Iris pigment epithelial cell (primary cell): ENCODE measurements at regions not wholly inside any gene's neighbourhood (a gene's known extent, or its start where the extent isn't known, plus 50 kb on each side); places are given as distances from the start of the nearest gene placed in this dataset.
"Not testable (repeated sequence)": the region's sequence is repeated elsewhere in the genome, so short reads cannot be mapped to it uniquely, and the experiment has no call there.

Experiments used
- DNase-seq: peaks from one replicate; pipeline ENCODE4 v3.0.0-alpha.2; 2011; ENCODE audit warnings: low read depth

DNA sequence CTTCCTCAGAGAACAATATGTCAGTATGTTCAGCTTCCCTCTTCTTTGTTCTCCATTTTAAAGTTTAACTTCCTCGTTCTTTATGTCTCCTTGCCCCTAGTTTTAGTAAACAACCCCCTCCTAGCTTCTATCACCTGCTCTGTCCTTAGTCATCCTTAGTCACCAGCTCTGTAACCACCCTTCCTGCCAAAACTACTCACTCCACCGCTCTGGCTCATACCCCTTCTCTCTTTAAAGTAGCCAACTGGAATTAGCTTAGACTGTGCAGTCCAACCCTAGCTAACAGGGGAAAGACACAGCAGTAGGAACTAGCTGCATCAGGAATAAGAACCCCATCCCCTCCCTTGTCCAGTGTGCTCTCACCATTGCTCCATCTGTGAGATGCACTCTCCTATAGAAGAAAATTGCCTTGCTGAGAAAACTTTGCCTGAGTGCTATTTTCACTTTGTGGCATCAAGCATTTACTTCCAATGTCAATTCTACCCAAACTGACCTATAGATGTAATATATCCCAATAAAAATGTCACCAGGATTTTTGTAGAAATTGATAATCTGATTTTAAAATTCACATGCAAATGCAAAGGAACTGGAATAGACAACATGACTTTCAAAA, 603.2 kb downstream of the C12orf50 start:
- DNase-seq, result no peak

DNA sequence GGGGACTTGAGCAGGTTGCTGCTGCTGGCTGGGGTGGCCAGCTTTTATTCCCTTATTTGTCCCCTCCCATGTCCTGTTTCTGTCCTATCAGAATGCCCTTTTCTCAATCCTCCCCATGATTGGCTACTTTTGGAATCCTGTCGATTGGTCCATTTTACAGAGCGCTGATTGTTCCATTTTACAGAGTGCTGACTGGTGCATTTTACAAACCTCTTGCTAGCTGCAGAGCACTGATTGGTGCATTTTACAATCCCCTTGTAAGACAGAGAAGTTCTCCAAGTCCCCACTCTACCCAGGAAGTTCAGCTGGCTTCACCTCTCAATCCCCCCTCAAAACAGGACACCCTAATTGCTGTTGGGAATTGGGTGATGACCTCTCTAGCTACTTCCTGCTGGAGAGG, 608.0 kb downstream of the C12orf50 start:
- DNase-seq, result not testable (repeated sequence)

- DNase-seq, result peak; percentile 83
Measured at GRCh38 chr12:87413784-87414183, 615.4 kb downstream of the C12orf50 start.

- peak; percentile 74 for DNase-seq
Measured at GRCh38 chr12:87406926-87407325, 622.3 kb downstream of the C12orf50 start.

GRCh38 chr12:87405918-87406317, 623.3 kb downstream of the C12orf50 start:
- peak; percentile 66 for DNase-seq

DNA sequence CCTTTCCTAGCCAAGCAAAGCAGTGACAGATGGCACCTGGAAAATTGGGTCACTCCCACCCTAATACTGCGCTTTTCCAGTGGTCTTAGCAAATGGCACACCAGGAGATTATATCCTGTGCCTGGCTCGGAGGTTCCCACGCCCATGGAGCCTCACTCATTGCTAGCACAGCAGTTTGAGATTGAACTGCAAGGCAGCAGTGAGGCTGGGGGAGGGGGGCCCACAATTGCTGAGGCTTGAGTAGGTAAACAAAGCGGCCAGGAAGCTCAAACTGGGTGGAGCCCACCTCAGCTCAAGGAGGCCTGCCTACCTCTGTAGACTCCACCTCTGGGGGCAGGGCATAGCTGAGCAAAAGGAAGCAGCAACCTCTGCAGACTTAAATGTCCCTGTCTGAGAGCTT, 635.0 kb downstream of the C12orf50 start:
- not testable (repeated sequence) for DNase-seq

GRCh38 chr12:87388376-87388775, 640.8 kb downstream of the C12orf50 start:
- DNase-seq, result no peak

DNA sequence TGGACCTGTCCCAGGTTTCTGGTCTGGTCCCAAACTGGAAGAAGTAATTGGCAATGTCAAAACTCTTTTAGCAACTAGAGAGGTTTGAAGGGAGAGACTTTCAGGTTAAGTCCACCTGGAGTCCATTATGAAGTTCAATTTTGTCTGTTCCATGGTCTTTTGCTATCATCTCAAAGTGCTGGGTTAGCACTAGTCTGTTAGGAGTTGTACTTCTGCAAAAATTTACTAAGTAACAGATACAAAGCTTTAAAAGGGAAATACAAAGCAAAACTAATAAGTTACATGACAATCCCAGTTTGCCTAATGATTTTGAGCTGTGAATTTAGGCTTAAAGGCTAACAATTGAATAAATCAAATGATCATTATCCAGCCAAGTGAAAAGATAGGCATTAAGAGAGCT, 643.9 kb downstream of the C12orf50 start:
- no peak for DNase-seq

- DNase-seq, result no peak
Measured at GRCh38 chr12:87384226-87384625, 645.0 kb downstream of the C12orf50 start.

DNA sequence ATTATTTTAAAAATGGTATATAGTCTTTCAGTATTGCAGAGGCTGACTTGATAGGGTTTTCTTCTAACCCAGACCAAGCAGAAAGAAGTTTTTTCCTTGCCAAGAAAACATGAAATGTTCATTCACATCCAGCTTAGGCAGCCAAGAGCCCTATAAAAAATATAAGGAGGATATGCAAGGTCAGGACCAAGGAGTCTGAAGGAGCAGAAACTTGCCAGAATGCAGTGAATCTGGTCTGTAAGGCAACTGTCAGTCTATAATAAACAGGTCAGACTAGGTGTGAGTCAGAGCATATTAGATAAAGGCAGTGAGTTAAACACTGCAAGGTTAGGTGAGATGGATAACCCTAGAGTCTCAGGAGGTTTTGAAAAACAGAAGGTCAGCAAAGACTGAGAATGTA, 645.5 kb downstream of the C12orf50 start:
- peak; percentile 17 for DNase-seq

DNA sequence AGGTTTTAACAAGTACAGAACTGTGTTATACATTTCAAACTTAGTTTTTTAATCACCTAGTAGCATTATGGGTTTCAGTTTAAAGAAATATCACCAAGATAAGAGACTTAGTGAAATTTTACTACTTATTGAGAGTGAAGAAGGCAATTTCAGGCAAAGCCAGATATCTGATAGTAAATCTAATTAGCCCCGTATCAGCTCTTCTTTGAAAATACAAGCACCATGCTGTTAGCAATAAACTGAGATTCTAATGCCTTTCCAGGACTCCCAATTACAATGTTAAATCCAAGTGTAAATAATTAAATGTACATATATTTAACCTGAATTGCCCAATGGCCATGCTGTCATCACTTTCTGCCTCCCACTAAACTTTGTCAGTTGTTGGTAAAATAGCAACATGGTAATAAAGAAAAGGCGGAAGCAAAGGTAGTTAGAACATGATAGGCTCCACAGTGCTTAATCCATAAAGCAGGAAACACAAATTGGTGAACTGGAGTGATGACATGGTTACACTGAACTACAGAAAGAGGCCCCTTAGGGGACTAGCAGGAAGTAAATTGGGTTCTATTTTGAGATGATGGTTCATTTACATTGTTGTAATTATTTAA, 646.1 kb downstream of the C12orf50 start:
- no peak for DNase-seq

GRCh38 chr12:87382436-87382835, 646.8 kb downstream of the C12orf50 start:
- DNase-seq, result no peak

GRCh38 chr12:87381742-87382141, 647.5 kb downstream of the C12orf50 start:
- no peak for DNase-seq

GRCh38 chr12:87378526-87378925, 650.7 kb downstream of the C12orf50 start:
- DNase-seq, result no peak

- DNase-seq, result no peak
Measured at GRCh38 chr12:87376722-87377121, 652.5 kb downstream of the C12orf50 start.

- DNase-seq, result no peak
Measured at GRCh38 chr12:87369161-87369560, 660.0 kb downstream of the C12orf50 start.

DNA sequence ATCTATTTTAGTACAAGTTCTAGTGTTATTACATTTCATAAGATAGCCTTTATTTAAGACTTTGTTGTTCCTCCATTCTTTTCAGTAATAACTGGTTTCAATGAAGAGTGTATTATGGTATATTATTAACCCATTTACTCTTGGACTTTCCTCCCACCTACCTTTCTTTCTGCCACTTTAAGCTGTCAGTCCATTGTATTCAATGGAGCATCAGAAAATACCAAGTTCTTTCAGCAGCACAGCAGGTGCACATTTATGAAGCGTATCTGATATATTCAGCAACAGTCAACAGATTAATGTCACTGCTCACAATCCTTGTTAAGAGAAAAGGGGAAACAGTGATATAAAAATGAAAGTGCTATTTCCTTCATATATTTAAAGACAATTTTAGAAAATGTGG, 660.9 kb downstream of the C12orf50 start:
- DNase-seq, result no peak

- no peak for DNase-seq
Measured at GRCh38 chr12:87365423-87365822, 663.8 kb downstream of the C12orf50 start.

GRCh38 chr12:87363497-87364084, 665.6 kb downstream of the C12orf50 start:
- no peak for DNase-seq

DNA sequence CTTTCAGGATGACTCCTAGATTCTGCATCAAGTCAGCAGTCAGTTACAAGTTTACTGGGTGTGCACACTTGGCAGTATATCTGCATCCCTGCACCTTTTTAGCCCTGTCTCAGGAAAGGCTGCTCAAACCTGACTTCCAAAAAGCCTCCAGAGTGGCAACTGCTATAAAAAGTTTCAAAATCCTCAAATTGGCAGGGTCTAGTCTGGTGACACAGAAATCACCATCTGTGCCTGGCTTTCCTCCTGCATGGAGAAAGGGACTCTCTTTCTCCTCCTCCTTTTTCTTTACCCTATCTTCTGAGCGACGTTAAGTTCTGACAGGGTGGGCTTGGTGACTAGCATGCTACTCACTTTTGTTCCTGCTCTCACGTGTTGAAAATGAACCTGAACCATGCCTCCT, 679.5 kb downstream of the C12orf50 start:
- no peak for DNase-seq

DNA sequence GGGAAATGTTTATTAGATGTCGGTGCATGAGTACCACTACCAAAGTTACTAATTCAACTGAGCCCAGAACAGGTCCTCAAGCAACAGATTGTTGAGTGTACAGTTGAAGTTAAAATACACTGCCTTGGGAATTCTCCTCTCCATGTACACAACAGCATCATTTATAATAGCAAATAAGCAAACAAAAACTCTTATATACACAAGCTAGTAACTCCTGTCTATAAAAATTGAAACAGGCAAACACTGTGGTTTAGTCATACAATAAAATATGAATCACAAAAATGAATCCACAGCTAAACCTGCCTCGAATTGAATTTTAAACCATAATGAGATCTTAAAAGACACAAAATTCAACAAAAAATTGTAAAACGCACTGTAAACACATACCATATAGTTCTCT, 681.1 kb downstream of the C12orf50 start:
- DNase-seq, result no peak

DNA sequence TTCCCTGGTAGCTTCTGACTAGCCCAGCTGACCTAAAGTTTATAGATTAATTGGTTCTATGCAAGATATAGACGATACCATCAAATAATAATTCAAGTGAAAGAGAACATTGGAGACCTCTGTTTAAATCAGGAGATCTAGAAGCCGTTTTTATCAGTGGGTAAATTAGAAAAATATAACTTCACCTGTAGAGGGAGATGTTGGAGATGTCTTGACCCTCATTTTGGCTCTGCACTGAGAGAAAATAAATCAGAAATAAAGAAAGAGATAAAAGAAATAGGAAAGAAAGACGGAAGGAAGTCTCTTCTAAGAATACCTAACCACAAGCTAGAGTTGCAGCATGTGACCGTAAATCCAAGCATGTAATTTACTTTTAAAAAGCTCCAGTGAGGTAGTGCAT, 684.5 kb downstream of the C12orf50 start:
- DNase-seq, result peak; percentile 27

DNA sequence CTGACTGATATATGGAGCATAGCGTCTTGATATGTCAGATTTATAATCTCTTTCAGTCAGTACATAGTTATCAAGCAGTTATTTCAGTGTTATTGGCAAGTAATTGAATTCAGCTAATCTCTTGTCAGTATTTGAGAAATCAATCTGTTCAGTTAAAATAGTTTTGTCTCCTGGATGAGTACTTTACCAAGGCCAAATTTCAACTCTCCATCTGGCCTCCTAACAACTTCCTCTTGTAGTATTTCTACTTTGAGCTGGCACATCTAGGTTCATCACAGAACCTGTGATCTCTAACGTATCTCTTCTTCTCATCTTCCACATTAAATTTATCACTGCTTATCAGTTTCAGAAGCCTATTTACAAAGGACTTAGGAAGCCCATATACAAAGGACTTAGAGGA, 690.5 kb downstream of the C12orf50 start:
- DNase-seq, result no peak

GRCh38 chr12:87336814-87337336, 692.3 kb downstream of the C12orf50 start:
- peak; percentile 41 for DNase-seq
